Hepatocyte (in vitro differentiated cells): ENCODE measurements at regions not wholly inside any gene's neighbourhood (a gene's known extent, or its start where the extent isn't known, plus 50 kb on each side); places are given as distances from the start of the nearest gene placed in this dataset.

ENCODE experiments used
- DNase-seq: peaks from one replicate; pipeline ENCODE4 v3.0.0-alpha.2; 2016; ENCODE audit warnings: low spot score
- H2AFZ ChIP-seq: fragments of 200-600 bp; sonication (generic); 2 replicates; pipeline ENCODE4 v1.6.0; 2016; ENCODE audit warnings: antibody characterized with exemption, mild to moderate bottlenecking
- H3K27ac ChIP-seq: fragments of 200-600 bp; sonication (generic); 2 replicates; pipeline ENCODE4 v1.5.1; 2016; ENCODE audit warnings: mild to moderate bottlenecking
- H3K27me3 ChIP-seq: fragments of 200-600 bp; sonication (generic); 2 replicates; pipeline ENCODE4 v1.6.1; 2016
- H3K36me3 ChIP-seq: fragments of 200-600 bp; sonication (generic); replicated peaks from 2 replicates; pipeline ENCODE4 v1.5.1; 2016; ENCODE audit warnings: low read depth; ENCODE audit not compliant: insufficient read depth
- H3K4me1 ChIP-seq: fragments of 200-600 bp; sonication (generic); 2 replicates; pipeline ENCODE4 v1.5.1; 2016; ENCODE audit warnings: mild to moderate bottlenecking, moderate library complexity; ENCODE audit not compliant: insufficient read depth
- H3K4me2 ChIP-seq: fragments of 200-600 bp; sonication (generic); 2 replicates; pipeline ENCODE4 v1.6.0; 2016
- H3K4me3 ChIP-seq: fragments of 200-600 bp; sonication (generic); 2 replicates; pipeline ENCODE4 v1.5.1; 2016; ENCODE audit warnings: mild to moderate bottlenecking
- H3K79me2 ChIP-seq: fragments of 200-600 bp; sonication (generic); 2 replicates; pipeline ENCODE4 v1.6.0; 2017; ENCODE audit warnings: mild to moderate bottlenecking
- H3K9me2 ChIP-seq: fragments of 200-600 bp; sonication (generic); replicated peaks from 2 replicates; pipeline ENCODE4 v1.6.0; 2017; ENCODE audit warnings: mild to moderate bottlenecking; ENCODE audit not compliant: insufficient read depth
- H3K9me3 ChIP-seq: fragments of 200-600 bp; sonication (generic); 2 replicates; pipeline ENCODE4 v1.5.1; 2016; ENCODE audit warnings: low read depth, mild to moderate bottlenecking
- H4K20me1 ChIP-seq: fragments of 200-600 bp; sonication (generic); 2 replicates; pipeline ENCODE4 v1.6.0; 2016; ENCODE audit warnings: mild to moderate bottlenecking; ENCODE audit not compliant: insufficient read depth, poor library complexity, severe bottlenecking
- EZH2 ChIP-seq: fragments of 200-600 bp; sonication (generic); IDR thresholded peaks from 2 replicates; pipeline ENCODE4 v1.6.1; 2016; ENCODE audit warnings: antibody characterized with exemption, mild to moderate bottlenecking, borderline replicate concordance
- EZH2phosphoT487 ChIP-seq: fragments of 200-600 bp; sonication (generic); IDR thresholded peaks from one replicate; pipeline ENCODE4 v1.6.1; 2018; ENCODE audit warnings: antibody characterized with exemption, mild to moderate bottlenecking, low read depth, moderate library complexity; ENCODE audit not compliant: unreplicated experiment, severe bottlenecking
- WGBS: methylation state at CpG from one replicate; pipeline ENCODE4 v1.1.6; 2016; ENCODE audit warnings: low lambda C conversion rate; ENCODE audit errors: missing lambda C conversion rate; 5-methylcytosine and 5-hydroxymethylcytosine counted together
- TF ChIP-seq, protein P1 (sequence below): fragments of 200-600 bp; sonication (generic); IDR thresholded peaks from 2 replicates; pipeline ENCODE4 v1.5.1; 2016; ENCODE audit warnings: antibody characterized with exemption, mild to moderate bottlenecking; ENCODE audit not compliant: poor library complexity

DNA sequence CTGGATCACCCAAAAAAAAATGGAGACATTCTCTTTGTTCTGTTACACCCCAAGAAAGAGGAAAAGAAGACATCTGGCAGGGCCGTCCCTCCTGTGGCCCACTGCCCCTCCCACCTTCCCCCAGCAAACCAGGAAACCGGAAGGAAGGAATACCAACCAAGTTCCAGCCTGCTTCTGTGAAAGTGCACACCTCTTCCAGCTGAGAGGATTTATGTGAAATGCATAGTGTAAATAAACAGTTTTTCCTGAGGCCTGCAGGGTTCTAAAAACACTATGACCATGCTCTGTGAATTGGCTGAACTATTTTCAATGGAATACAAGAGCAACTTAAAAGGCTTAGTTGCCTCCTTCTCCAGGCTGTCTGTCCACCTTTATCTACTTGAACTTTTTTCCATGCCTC is 50.0 kb upstream of the CHST1 start:
- Histone ChIP-seq H3K4me1 (no peaks in the 10 kb centered on the region), H3K9me2 (no peaks in the 10 kb centered on the region), H3K27ac (no peak overlapping the region), H3K36me3 (no peaks in the 10 kb centered on the region), H2AFZ (no peak overlapping the region), H3K4me2 (no peak overlapping the region), H4K20me1 (no peaks in the 10 kb centered on the region), H3K9me3 (no peaks in the 10 kb centered on the region), H3K4me3 (no peak overlapping the region), H3K27me3 (peaks cover 19% of the 10 kb centered on the region), H3K79me2 (no peaks in the 10 kb centered on the region)
- TF ChIP-seq EZH2 (no peak), EZH2phosphoT487 (no peak)
- TF ChIP-seq, protein P1, sequence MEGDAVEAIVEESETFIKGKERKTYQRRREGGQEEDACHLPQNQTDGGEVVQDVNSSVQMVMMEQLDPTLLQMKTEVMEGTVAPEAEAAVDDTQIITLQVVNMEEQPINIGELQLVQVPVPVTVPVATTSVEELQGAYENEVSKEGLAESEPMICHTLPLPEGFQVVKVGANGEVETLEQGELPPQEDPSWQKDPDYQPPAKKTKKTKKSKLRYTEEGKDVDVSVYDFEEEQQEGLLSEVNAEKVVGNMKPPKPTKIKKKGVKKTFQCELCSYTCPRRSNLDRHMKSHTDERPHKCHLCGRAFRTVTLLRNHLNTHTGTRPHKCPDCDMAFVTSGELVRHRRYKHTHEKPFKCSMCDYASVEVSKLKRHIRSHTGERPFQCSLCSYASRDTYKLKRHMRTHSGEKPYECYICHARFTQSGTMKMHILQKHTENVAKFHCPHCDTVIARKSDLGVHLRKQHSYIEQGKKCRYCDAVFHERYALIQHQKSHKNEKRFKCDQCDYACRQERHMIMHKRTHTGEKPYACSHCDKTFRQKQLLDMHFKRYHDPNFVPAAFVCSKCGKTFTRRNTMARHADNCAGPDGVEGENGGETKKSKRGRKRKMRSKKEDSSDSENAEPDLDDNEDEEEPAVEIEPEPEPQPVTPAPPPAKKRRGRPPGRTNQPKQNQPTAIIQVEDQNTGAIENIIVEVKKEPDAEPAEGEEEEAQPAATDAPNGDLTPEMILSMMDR: no peak
- DNase-seq: no peak
- WGBS: 48% methylated on average over 2 of the region's 2 CpGs
